Pulmonary artery endothelial cell (primary cell): ENCODE measurements at regions not wholly inside any gene's neighbourhood (a gene's known extent, or its start where the extent isn't known, plus 50 kb on each side); places are given as distances from the start of the nearest gene placed in this dataset.

ENCODE experiments used
- DNase-seq: peaks from one replicate; pipeline ENCODE4 v3.0.0-alpha.2; 2011; ENCODE audit warnings: low read depth, low spot score

GRCh38 chr15:47188758-47189507 is 528.4 kb upstream of the SEMA6D start:
- no peak for DNase-seq

GRCh38 chr15:47194718-47195117 is 522.6 kb upstream of the SEMA6D start:
- no peak for DNase-seq

- DNase-seq = peak; percentile 75
Measured at GRCh38 chr15:47196048-47196447, 521.3 kb upstream of the SEMA6D start.

GRCh38 chr15:47203993-47204392 is 513.3 kb upstream of the SEMA6D start:
- no peak for DNase-seq

GRCh38 chr15:47206358-47206978 is 510.8 kb upstream of the SEMA6D start:
- DNase-seq = no peak

- no peak for DNase-seq
Measured at GRCh38 chr15:47209591-47209990, 507.7 kb upstream of the SEMA6D start.

- no peak for DNase-seq
Measured at GRCh38 chr15:47212222-47213010, 504.9 kb upstream of the SEMA6D start.

GRCh38 chr15:47213883-47214282 is 503.4 kb upstream of the SEMA6D start:
- no peak for DNase-seq

GRCh38 chr15:47218295-47218694 is 499.0 kb upstream of the SEMA6D start:
- no peak for DNase-seq

GRCh38 chr15:47244361-47244760 is 472.9 kb upstream of the SEMA6D start:
- no peak for DNase-seq

GRCh38 chr15:47246317-47246716 is 471.0 kb upstream of the SEMA6D start:
- peak; percentile 29 for DNase-seq

GRCh38 chr15:47258521-47258920 is 458.8 kb upstream of the SEMA6D start:
- no peak for DNase-seq

- DNase-seq = no peak
Measured at GRCh38 chr15:47265686-47266085, 451.6 kb upstream of the SEMA6D start.

- no peak for DNase-seq
Measured at GRCh38 chr15:47266566-47266965, 450.7 kb upstream of the SEMA6D start.

GRCh38 chr15:47273864-47274263 is 443.4 kb upstream of the SEMA6D start:
- no peak for DNase-seq

GRCh38 chr15:47283246-47283645 is 434.1 kb upstream of the SEMA6D start:
- DNase-seq = no peak

GRCh38 chr15:47288794-47289193 is 428.5 kb upstream of the SEMA6D start:
- no peak for DNase-seq

- DNase-seq = no peak
Measured at GRCh38 chr15:47289656-47290055, 427.6 kb upstream of the SEMA6D start.

GRCh38 chr15:47291767-47292166 is 425.5 kb upstream of the SEMA6D start:
- DNase-seq = no peak

- no peak for DNase-seq
Measured at GRCh38 chr15:47292638-47293190, 424.6 kb upstream of the SEMA6D start.

- no peak for DNase-seq
Measured at GRCh38 chr15:47293466-47294162, 423.7 kb upstream of the SEMA6D start.
